HCT116 (cell line): ENCODE measurements at regions not wholly inside any gene's neighbourhood (a gene's known extent, or its start where the extent isn't known, plus 50 kb on each side); places are given as distances from the start of the nearest gene placed in this dataset.
"Not testable (repeated sequence)": the region's sequence is repeated elsewhere in the genome, so short reads cannot be mapped to it uniquely, and the experiment has no call there.

Experiments
- ATAC-seq: fragments of 200-7000 bp; cut with Tn5 transposase; 2 replicates; pipeline ENCODE4 v1.9.1; 2020; ENCODE audit warnings: mild to moderate bottlenecking, moderate library complexity
- BruUV-seq: library from RNA; stranded (reverse); fragments of 400-500 nt; replicated peaks from 2 replicates; lab custom pipeline; 2021; lab: Mats Ljungman, UMichigan
- CTCF ChIA-PET: fragments of 300-600 bp; sonication (Branson Sonifier 250); formaldehyde crosslinking; loops from one replicate; lab custom pipeline; 2021; ENCODE audit warnings: antibody characterized with exemption; lab: Charles Lee
- POLR2A ChIA-PET: fragments of 300-600, 350-600 bp; sonication (Branson Sonifier 250); formaldehyde crosslinking; loops from one replicate; lab custom pipeline; 2021; ENCODE audit warnings: antibody characterized with exemption; lab: Charles Lee
- RAD21 ChIA-PET, 2 experiments: fragments of 300-600 bp; sonication (Branson Sonifier 250); formaldehyde crosslinking; loops; one replicate each; lab custom pipeline; 2023; ENCODE audit warnings: low total read pairs in 2 of 2; ENCODE audit not compliant: uncharacterized antibody in 2 of 2, unreplicated experiment in 2 of 2, low non-redundant PET in 1 of 2; lab: Charles Lee
- DNase-seq: peaks from one replicate; pipeline ENCODE4 v3.0.0-alpha.2; 2010; ENCODE audit warnings: low read depth, low spot score
- H2AFZ ChIP-seq: fragments of 200-600 bp; shearing (Covaris generic), sonication (generic); 2 replicates; pipeline ENCODE4 v1.6.1; 2017; ENCODE audit warnings: low read depth, mixed run types, mixed read lengths, antibody characterized with exemption, low read length; ENCODE audit not compliant: poor library complexity, severe bottlenecking
- H3K27ac ChIP-seq: 2 replicates; pipeline ENCODE4 v1.5.1; 2012; ENCODE audit warnings: low read depth, low read length
- H3K27me3 ChIP-seq: fragments of 200-600 bp; sonication (generic); 2 replicates; pipeline ENCODE4 v1.6.1; 2016; ENCODE audit warnings: mixed run types, low read length, mixed read lengths; ENCODE audit not compliant: insufficient read depth
- H3K36me3 ChIP-seq, 2 experiments: fragments of 200-500 bp in 1 of 2; fragments of 200-600 bp in 1 of 2; sonication (Bioruptor generic) in 1 of 2; sonication (generic) in 1 of 2; 2 replicates each; pipeline versions ENCODE4 v1.5.1 to v1.6.1; 2014 to 2016; ENCODE audit warnings: low read length in 2 of 2, inconsistent platforms in 1 of 2, mixed read lengths in 1 of 2, mixed run types in 1 of 2; ENCODE audit not compliant: insufficient read depth in 2 of 2, control insufficient read depth in 1 of 2
- H3K4me1 ChIP-seq, 2 experiments: fragments of 200-600 bp in 1 of 2; sonication (generic) in 1 of 2; 2 replicates each; pipeline versions ENCODE4 v1.5.1 to v1.6.1; 2012 to 2017; ENCODE audit warnings: low read length in 2 of 2, inconsistent platforms in 1 of 2, mild to moderate bottlenecking in 1 of 2, mixed read lengths in 1 of 2, mixed run types in 1 of 2, moderate library complexity in 1 of 2; ENCODE audit not compliant: insufficient read depth in 2 of 2, control insufficient read depth in 1 of 2
- H3K4me2 ChIP-seq: fragments of 200-600 bp; sonication (generic); 2 replicates; pipeline ENCODE4 v1.6.1; 2017; ENCODE audit warnings: mixed run types, low read length, mixed read lengths
- H3K4me3 ChIP-seq, 2 experiments: fragments of 200-600 bp in 1 of 2; sonication (generic) in 1 of 2; replicated peaks in 1 of 2; 2 replicates each; pipeline ENCODE4 v1.5.1; 2011 to 2016; ENCODE audit warnings: low read length in 2 of 2, control low read depth in 1 of 2, low read depth in 1 of 2, mild to moderate bottlenecking in 1 of 2, mixed read lengths in 1 of 2, mixed run types in 1 of 2
- H3K79me2 ChIP-seq: fragments of 200-600 bp; sonication (generic); 2 replicates; pipeline ENCODE4 v1.6.1; 2017; ENCODE audit warnings: mild to moderate bottlenecking, mixed run types, low read length, moderate library complexity, mixed read lengths; ENCODE audit not compliant: insufficient read depth
- H3K9ac ChIP-seq: fragments of 200-600 bp; sonication (generic); 2 replicates; pipeline ENCODE4 v1.6.1; 2016; ENCODE audit warnings: low read length, mixed read lengths
- H3K9me2 ChIP-seq: fragments of 200-600 bp; sonication (generic), shearing (Covaris generic); 2 replicates; pipeline ENCODE4 v1.6.1; 2017; ENCODE audit warnings: mixed run types, mild to moderate bottlenecking, moderate library complexity; ENCODE audit not compliant: insufficient read depth
- H3K9me3 ChIP-seq, 2 experiments: fragments of 200-500 bp in 1 of 2; fragments of 200-600 bp in 1 of 2; sonication (Bioruptor generic) in 1 of 2; sonication (generic) in 1 of 2; 2 replicates each; pipeline ENCODE4 v1.6.1; 2014 to 2017; ENCODE audit warnings: low read length in 2 of 2, mixed read lengths in 2 of 2, inconsistent platforms in 1 of 2, low read depth in 1 of 2, mild to moderate bottlenecking in 1 of 2, mixed run types in 1 of 2, moderate library complexity in 1 of 2; ENCODE audit not compliant: control insufficient read depth in 1 of 2, insufficient read depth in 1 of 2
- H4K20me1 ChIP-seq: fragments of 200-600 bp; sonication (generic), shearing (Covaris generic); 2 replicates; pipeline ENCODE4 v1.6.1; 2017; ENCODE audit warnings: mixed run types, mild to moderate bottlenecking, moderate library complexity; ENCODE audit not compliant: insufficient read depth
- intact Hi-C: fragments of 100-400 bp; cut with micrococcal nuclease; formaldehyde crosslinking; loops from 2 replicates; pipeline ENCODE4 v1.10.0; 2022

DNA sequence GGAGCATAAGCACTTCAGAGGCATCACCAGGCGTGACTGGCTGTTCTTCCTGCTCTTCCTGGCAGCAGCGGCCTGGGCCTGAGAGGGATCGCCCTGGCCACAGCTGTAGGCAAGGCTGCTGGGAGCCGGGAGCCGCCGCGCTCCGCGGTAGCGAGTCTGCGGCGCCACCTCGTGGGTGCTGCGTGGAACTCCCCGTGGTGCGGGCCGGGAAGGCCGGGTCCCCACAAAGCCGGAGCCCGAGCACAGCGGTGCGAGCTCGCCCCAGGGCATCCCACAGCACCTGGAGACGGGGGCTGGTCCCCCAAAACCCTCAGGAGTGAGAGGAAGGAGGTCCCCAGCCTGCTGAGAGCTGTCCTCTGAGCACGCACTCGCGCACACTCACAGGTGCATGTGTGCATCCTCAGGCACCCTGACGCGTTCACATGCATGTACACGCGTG lies 1546.5 kb downstream of the RPIA start:
- H3K9ac ChIP-seq, H3K4me1 ChIP-seq, H2AFZ ChIP-seq, intact Hi-C loops, H4K20me1 ChIP-seq, CTCF ChIA-PET, H3K36me3 ChIP-seq, H3K4me3 ChIP-seq, H3K27me3 ChIP-seq, DNase-seq, POLR2A ChIA-PET, ATAC-seq, H3K4me2 ChIP-seq, H3K27ac ChIP-seq, H3K9me3 ChIP-seq, BruUV-seq, H3K9me2 ChIP-seq, H3K79me2 ChIP-seq, RAD21 ChIA-PET: not testable (repeated sequence)

DNA sequence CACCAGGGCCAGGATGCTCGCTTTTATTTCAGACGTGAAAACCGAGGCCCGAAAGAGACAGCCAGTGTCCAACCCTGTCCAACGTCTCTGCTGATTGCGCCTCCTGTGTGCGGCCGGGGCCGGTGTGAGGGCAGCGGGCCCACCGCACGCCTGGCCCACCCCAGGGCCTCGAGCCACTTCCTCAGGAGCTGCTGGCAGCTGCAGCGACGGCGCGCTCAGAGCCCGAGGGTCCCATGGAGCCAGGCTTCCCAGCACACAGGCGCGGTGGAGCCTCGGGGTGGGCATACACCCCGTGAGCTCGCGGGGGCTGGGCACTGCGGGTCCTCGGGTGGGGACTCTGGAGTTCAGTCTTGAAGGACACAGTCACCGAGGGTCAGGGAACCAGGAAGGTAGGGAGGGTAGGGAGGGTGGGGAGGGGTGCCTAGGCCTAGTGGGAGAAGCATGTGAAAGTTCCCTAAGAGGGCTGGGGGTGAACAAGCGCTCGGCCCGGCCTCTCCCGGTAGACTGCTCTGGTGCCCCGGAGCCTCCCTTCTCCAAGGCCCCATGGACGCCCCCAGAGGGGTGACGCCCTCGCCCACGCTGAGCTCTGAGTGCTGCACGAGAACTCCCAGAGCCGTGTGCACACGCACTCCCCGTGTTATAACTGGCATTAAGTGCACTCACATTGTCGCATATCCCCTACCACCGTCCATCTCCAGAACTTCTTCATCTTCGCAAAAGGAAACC lies 1547.2 kb downstream of the RPIA start:
- intact Hi-C loops, H3K27me3 ChIP-seq, H2AFZ ChIP-seq, DNase-seq, ATAC-seq, CTCF ChIA-PET, H3K4me1 ChIP-seq, BruUV-seq, H3K36me3 ChIP-seq, POLR2A ChIA-PET, H3K4me3 ChIP-seq, H3K4me2 ChIP-seq, H3K9me2 ChIP-seq, H3K27ac ChIP-seq, H3K9me3 ChIP-seq, RAD21 ChIA-PET, H4K20me1 ChIP-seq, H3K9ac ChIP-seq, H3K79me2 ChIP-seq: not testable (repeated sequence)

DNA sequence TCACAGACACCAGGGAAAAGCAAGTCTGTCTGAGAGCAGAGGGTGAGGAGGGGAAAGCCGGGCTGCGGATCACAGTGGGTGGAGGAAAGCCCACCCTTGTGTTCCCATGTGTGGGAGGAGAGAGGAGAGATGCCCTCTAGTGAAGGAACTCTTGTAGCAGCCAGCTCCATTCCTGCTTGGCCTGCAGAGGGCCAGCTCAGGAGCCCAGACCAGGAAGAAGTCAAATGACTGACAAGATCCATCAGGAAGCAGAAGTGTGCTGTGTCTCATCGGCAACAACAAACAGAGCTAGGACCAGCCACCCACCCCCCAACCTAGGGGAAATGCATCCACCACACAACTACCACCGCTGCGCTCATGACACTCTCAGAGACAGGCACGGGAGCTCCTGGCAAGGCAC lies 1548.3 kb downstream of the RPIA start:
- H3K9me3 ChIP-seq, H4K20me1 ChIP-seq, H3K4me2 ChIP-seq, BruUV-seq, H3K36me3 ChIP-seq, H3K4me1 ChIP-seq, intact Hi-C loops, POLR2A ChIA-PET, CTCF ChIA-PET, RAD21 ChIA-PET, H3K9me2 ChIP-seq, H3K4me3 ChIP-seq, H2AFZ ChIP-seq, ATAC-seq, DNase-seq, H3K27ac ChIP-seq, H3K79me2 ChIP-seq, H3K27me3 ChIP-seq, H3K9ac ChIP-seq: not testable (repeated sequence)

DNA sequence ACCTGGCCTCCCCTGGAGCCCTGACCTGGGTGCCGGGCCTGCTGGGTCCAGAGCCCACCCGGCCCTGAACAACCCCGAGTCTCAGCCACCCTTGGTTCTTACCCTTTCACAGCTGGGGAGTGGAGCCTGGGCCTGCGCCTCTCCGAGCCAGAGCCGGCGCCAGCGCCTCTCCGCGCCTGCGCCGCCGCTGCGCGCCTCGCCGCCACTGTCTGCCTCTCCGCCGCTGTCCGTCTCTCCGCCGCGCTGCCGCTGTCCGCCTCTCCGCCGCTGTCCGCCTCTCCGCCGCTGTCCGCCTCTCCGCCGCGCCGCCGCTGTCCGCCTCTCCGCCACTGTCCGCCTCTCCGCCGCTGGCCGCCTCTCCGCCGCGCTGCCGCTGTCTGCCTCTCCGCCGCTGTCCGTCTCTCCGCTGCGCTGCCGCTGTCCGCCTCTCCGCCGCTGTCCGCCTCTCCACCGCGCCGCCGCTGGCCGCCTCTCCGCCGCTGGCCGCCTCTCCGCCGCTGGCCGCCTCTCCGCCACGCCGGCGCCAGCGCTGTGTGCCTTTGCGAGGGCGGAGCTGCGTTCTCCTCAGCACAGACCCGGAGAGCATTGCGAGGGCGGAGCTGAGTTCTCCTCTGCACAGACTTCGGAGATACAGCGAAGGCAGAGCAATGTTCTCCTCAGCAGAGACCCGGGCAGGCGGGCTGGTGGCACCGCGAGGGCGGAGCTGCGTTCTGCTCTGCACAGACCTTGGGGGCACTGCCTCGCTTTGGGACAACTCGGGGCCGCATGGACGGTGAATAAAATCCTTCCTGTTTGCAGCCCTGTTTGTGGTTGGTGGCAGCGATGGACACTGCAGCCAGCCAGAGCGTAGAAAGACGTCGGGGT lies 1553.7 kb downstream of the RPIA start:
- H3K4me3 ChIP-seq, RAD21 ChIA-PET: not testable (repeated sequence)

More for the DNA sequence above, 1553.7 kb downstream of the RPIA start:
- intact Hi-C loops, DNase-seq, H3K9me3 ChIP-seq, H3K27ac ChIP-seq, H3K36me3 ChIP-seq, H3K79me2 ChIP-seq, H3K9ac ChIP-seq, POLR2A ChIA-PET, H2AFZ ChIP-seq, H3K9me2 ChIP-seq, CTCF ChIA-PET, H3K4me2 ChIP-seq, H3K4me1 ChIP-seq, BruUV-seq, ATAC-seq, H3K27me3 ChIP-seq, H4K20me1 ChIP-seq: not testable (repeated sequence)
